Right atrium auricular region (tissue), 2 donors: ENCODE measurements at regions not wholly inside any gene's neighbourhood (a gene's known extent, or its start where the extent isn't known, plus 50 kb on each side); places are given as distances from the start of the nearest gene placed in this dataset.

Experiments
- DNase-seq: peaks from one replicate; pipeline ENCODE4 v3.0.0-alpha.2; 2019; ENCODE audit warnings: low spot score
- H3K27ac ChIP-seq, 2 donors: fragments of 200-600 bp; sonication (generic); 1 replicate in 1 of 2; 2 replicates in 1 of 2; pipeline ENCODE4 v1.5.1; 2016 to 2019
- H3K27me3 ChIP-seq, 2 donors: fragments of 200-600 bp; sonication (generic); one replicate each; pipeline versions ENCODE4 v1.5.1 to v1.6.0; 2017 to 2019
- H3K36me3 ChIP-seq: fragments of 200-600 bp; sonication (generic); one replicate; pipeline ENCODE4 v1.5.1; 2016
- H3K4me1 ChIP-seq, 2 donors: fragments of 200-600 bp; sonication (generic); one replicate each; pipeline versions ENCODE4 v1.5.1 to v1.6.0; 2017 to 2019
- H3K4me3 ChIP-seq, 2 donors: fragments of 200-600 bp; sonication (generic); 1 replicate in 1 of 2; 2 replicates in 1 of 2; pipeline ENCODE4 v1.5.1; 2017 to 2019; ENCODE audit warnings: mild to moderate bottlenecking in 1 of 2, moderate library complexity in 1 of 2
- H3K9me3 ChIP-seq, 2 donors: fragments of 200-600 bp; sonication (generic); one replicate each; pipeline ENCODE4 v1.5.1; 2019
- TF ChIP-seq, protein P1 (sequence below), 2 donors: fragments of 200-600 bp; sonication (generic); IDR thresholded peaks; one replicate each; pipeline ENCODE4 v1.5.1; 2019; ENCODE audit warnings: antibody characterized with exemption in 2 of 2

- TF ChIP-seq, protein P1, sequence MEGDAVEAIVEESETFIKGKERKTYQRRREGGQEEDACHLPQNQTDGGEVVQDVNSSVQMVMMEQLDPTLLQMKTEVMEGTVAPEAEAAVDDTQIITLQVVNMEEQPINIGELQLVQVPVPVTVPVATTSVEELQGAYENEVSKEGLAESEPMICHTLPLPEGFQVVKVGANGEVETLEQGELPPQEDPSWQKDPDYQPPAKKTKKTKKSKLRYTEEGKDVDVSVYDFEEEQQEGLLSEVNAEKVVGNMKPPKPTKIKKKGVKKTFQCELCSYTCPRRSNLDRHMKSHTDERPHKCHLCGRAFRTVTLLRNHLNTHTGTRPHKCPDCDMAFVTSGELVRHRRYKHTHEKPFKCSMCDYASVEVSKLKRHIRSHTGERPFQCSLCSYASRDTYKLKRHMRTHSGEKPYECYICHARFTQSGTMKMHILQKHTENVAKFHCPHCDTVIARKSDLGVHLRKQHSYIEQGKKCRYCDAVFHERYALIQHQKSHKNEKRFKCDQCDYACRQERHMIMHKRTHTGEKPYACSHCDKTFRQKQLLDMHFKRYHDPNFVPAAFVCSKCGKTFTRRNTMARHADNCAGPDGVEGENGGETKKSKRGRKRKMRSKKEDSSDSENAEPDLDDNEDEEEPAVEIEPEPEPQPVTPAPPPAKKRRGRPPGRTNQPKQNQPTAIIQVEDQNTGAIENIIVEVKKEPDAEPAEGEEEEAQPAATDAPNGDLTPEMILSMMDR (IDR thresholded peaks at IDR 0.05), result no peak
- no peaks in the 10 kb centered on the region for H3K9me3 ChIP-seq
- no peak for DNase-seq
- H3K27me3 ChIP-seq, result no peaks in the 10 kb centered on the region
- no peak overlapping the region for H3K27ac ChIP-seq
- H3K4me3 ChIP-seq, result no peak overlapping the region
- H3K4me1 ChIP-seq, result peaks cover 0 to 13% of the 10 kb centered on the region in 2 donors
- no peaks in the 10 kb centered on the region for H3K36me3 ChIP-seq
These were observed 74.2 kb upstream of the MED9 start for GRCh38 chr17:17402558-17402957.

GRCh38 chr17:17403065-17403464, 73.7 kb upstream of the MED9 start:
- Histone ChIP-seq H3K27me3 (no peaks in the 10 kb centered on the region), H3K9me3 (no peaks in the 10 kb centered on the region), H3K4me3 (no peak overlapping the region), H3K36me3 (no peaks in the 10 kb centered on the region), H3K4me1 (peaks cover 0 to 11% of the 10 kb centered on the region in 2 donors), H3K27ac (no peak overlapping the region)
- no peak for DNase-seq
- TF ChIP-seq, protein P1 (IDR thresholded peaks at IDR 0.05), result no peak

- DNase-seq, result no peak
- TF ChIP-seq, protein P1 (IDR thresholded peaks at IDR 0.05), result no peak
- Histone ChIP-seq H3K36me3 (no peaks in the 10 kb centered on the region), H3K27me3 (no peaks in the 10 kb centered on the region), H3K4me3 (no peak overlapping the region), H3K27ac (no peak overlapping the region), H3K9me3 (no peaks in the 10 kb centered on the region), H3K4me1 (peaks cover 0 to 1% of the 10 kb centered on the region in 2 donors)
These were observed 72.8 kb upstream of the MED9 start for GRCh38 chr17:17403899-17404576.

GRCh38 chr17:17405673-17406072, 71.1 kb upstream of the MED9 start:
- Histone ChIP-seq H3K27ac (no peak overlapping the region), H3K36me3 (no peaks in the 10 kb centered on the region), H3K4me1 (no peaks in the 10 kb centered on the region), H3K9me3 (no peaks in the 10 kb centered on the region), H3K4me3 (no peak overlapping the region), H3K27me3 (no peaks in the 10 kb centered on the region)
- TF ChIP-seq, protein P1 (IDR thresholded peaks at IDR 0.05), result no peak
- no peak for DNase-seq

DNA sequence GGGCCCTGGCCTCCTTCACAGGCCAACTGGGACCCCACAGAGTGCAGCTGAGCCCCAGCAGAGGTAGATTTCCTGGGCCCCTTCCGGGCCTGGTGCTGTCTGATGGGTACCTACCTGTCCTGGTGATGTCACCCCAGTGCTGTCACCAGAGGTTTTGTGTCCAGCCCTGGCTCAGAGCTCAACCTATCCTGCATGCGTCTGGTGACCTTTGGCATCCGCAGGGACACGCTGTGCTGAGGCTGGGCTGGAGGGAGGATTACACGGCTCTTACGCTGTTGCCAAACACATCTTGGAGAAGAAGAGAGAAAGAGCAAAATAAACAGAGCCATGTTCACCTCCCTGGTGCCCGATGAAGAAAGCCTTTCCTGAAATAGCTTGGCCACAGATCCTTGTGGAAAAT, 70.6 kb upstream of the MED9 start:
- Histone ChIP-seq H3K27ac (no peak overlapping the region), H3K4me1 (no peaks in the 10 kb centered on the region), H3K4me3 (no peak overlapping the region), H3K36me3 (no peaks in the 10 kb centered on the region), H3K9me3 (no peaks in the 10 kb centered on the region), H3K27me3 (no peaks in the 10 kb centered on the region)
- DNase-seq, result peak; percentile 64
- TF ChIP-seq, protein P1 (IDR thresholded peaks at IDR 0.05), result no peak

DNA sequence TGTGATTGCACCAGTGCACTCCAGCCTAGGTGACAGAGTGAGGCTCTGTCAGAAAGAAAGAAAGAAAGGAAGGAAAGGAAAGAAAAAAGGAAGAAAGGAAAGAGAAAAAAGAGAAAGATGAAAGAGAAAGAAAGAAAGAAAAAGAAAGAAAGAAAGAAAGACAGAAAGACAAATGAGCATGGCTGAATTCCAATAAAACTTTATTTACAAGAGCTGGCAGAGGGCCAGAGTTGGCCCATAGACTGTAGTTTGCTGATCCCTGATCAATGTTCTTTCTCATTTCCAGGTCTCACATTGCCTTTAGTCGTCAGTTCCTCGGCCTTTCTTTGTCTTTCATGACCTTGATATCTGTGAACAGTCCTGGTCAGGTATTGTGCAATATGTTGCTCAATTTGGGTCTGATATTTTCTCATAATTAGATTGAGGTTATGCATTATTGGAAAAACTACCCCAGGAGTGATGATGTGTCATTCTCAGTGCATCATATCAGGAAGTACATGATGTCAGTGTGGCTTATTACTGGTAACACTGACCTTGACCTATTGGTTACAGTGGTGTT, 68.5 kb upstream of the MED9 start:
- Histone ChIP-seq H3K9me3 (no peaks in the 10 kb centered on the region), H3K4me1 (no peaks in the 10 kb centered on the region), H3K36me3 (no peaks in the 10 kb centered on the region), H3K27me3 (no peaks in the 10 kb centered on the region), H3K4me3 (no peak overlapping the region), H3K27ac (no peak overlapping the region)
- no peak for DNase-seq
- TF ChIP-seq, protein P1 (IDR thresholded peaks at IDR 0.05), result no peak
